Transverse colon (tissue), 4 donors: ENCODE measurements at regions not wholly inside any gene's neighbourhood (a gene's known extent, or its start where the extent isn't known, plus 50 kb on each side); places are given as distances from the start of the nearest gene placed in this dataset.

Source experiments
- DNase-seq: peaks from one replicate; pipeline ENCODE4 v3.0.0-alpha.2; 2019
- H3K27ac ChIP-seq, 4 donors: fragments of 200-600 bp; sonication (generic); 2 replicates each; pipeline ENCODE4 v1.5.1; 2016 to 2018; ENCODE audit warnings: inconsistent platforms in 4 of 4
- H3K27me3 ChIP-seq: fragments of 200-600 bp; sonication (generic); 2 replicates; pipeline ENCODE4 v1.5.1; 2017; ENCODE audit warnings: inconsistent platforms
- H3K36me3 ChIP-seq, 4 donors: fragments of 200-600 bp; sonication (generic); 2 replicates each; pipeline ENCODE4 v1.5.1; 2017 to 2019; ENCODE audit warnings: inconsistent platforms in 4 of 4
- H3K4me1 ChIP-seq, 4 donors: fragments of 200-600 bp; sonication (generic); 2 replicates each; pipeline ENCODE4 v1.5.1; 2017 to 2020; ENCODE audit warnings: inconsistent platforms in 4 of 4
- H3K4me3 ChIP-seq, 4 donors: fragments of 200-600 bp; sonication (generic); 1 replicate in 1 of 4; 2 replicates in 3 of 4; pipeline versions ENCODE4 v1.5.1 to v1.6.1; 2017 to 2019; ENCODE audit warnings: inconsistent platforms in 4 of 4
- H3K9me3 ChIP-seq, 2 donors: fragments of 200-600 bp; sonication (generic); 2 replicates each; pipeline ENCODE4 v1.5.1; 2017 to 2019; ENCODE audit warnings: inconsistent platforms in 2 of 2
- EP300 ChIP-seq: sonication (generic); formaldehyde crosslinking; IDR thresholded peaks from one replicate; pipeline ENCODE4 v1.6.1; 2017; ENCODE audit warnings: antibody characterized with exemption, low read depth
- POLR2A ChIP-seq: fragments of 450-650 bp; IDR thresholded peaks from one replicate; pipeline ENCODE4 v1.6.1; 2016; ENCODE audit warnings: antibody characterized with exemption, mild to moderate bottlenecking, moderate library complexity
- POLR2AphosphoS5 ChIP-seq, 3 donors: sonication (generic); formaldehyde crosslinking; IDR thresholded peaks; one replicate each; pipeline ENCODE4 v1.6.1; 2016; ENCODE audit warnings: antibody characterized with exemption in 3 of 3
- WGBS, 2 donors: methylation state at CpG; one replicate each; pipeline ENCODE4 v1.1.5; 2018; ENCODE audit warnings: low coverage in 1 of 2; 5-methylcytosine and 5-hydroxymethylcytosine counted together
- in situ Hi-C, 4 donors: fragments of 200-750 bp; cut with MboI; loops; one replicate each; pipeline versions ENCODE4 v1.15.0 to v1.15.1; 2017; ENCODE audit warnings: low sequenced_read_pairs in 3 of 4, low pct_ligation_motif_present in 1 of 4, low pct_unique_long_range_greater_than_20kb in 1 of 4
- intact Hi-C: fragments of 100-400 bp; cut with DNase I; formaldehyde crosslinking; loops from one replicate; pipeline ENCODE4 v1.15.1; 2023; ENCODE audit warnings: low total_unique reads
- TF ChIP-seq, protein P1 (sequence below), 5 experiments: fragments of 200-600 bp in 3 of 5; fragments of 450-650 bp in 2 of 5; sonication (generic) in 3 of 5; IDR thresholded peaks; 1 replicate in 2 of 5; 2 replicates in 3 of 5; pipeline ENCODE4 v1.5.1; 2016 to 2017; ENCODE audit warnings: antibody characterized with exemption in 5 of 5, inconsistent platforms in 3 of 5, mild to moderate bottlenecking in 2 of 5, moderate library complexity in 1 of 5

DNA sequence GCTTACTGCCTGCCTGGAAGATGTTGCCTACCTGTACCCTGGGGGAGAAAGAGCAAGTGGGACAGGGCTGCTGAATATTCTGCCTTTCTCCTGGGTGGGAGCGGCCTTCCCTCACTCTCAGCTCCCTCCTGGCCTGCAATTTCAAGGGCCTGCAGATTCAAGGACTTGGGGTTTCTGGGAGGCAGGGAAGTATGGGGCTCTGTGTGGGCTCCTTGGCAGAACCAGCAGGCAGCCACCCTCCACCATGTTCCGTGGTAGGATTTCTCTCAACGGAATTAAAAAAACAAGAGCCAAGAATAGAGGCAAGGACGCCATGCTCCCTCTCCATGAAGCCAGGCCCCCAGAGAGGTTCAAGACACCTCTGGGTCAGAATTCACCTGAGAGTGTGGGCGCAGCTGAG, 127.7 kb downstream of the NAV1 start:
- Histone ChIP-seq H3K27ac (no peak overlapping the region), H3K27me3 (no peaks in the 10 kb centered on the region), H3K36me3 (no peaks in the 10 kb centered on the region), H3K9me3 (no peaks in the 10 kb centered on the region), H3K4me3 (no peak overlapping the region), H3K4me1 (no peaks in the 10 kb centered on the region)
- DNase-seq: no peak
- intact Hi-C loops: no loop called here
- 88% methylated on average over 5 of the region's 5 CpGs; no CpG with 5 or more reads in 1 of the 2 donors for WGBS, 2 donors
- TF ChIP-seq, protein P1, sequence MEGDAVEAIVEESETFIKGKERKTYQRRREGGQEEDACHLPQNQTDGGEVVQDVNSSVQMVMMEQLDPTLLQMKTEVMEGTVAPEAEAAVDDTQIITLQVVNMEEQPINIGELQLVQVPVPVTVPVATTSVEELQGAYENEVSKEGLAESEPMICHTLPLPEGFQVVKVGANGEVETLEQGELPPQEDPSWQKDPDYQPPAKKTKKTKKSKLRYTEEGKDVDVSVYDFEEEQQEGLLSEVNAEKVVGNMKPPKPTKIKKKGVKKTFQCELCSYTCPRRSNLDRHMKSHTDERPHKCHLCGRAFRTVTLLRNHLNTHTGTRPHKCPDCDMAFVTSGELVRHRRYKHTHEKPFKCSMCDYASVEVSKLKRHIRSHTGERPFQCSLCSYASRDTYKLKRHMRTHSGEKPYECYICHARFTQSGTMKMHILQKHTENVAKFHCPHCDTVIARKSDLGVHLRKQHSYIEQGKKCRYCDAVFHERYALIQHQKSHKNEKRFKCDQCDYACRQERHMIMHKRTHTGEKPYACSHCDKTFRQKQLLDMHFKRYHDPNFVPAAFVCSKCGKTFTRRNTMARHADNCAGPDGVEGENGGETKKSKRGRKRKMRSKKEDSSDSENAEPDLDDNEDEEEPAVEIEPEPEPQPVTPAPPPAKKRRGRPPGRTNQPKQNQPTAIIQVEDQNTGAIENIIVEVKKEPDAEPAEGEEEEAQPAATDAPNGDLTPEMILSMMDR (IDR thresholded peaks at IDR 0.05): no peak
- no peak for TF ChIP-seq POLR2A
- TF ChIP-seq POLR2AphosphoS5 (IDR thresholded peaks at IDR 0.05): no peak
- TF ChIP-seq EP300: no peak
- in situ Hi-C loops: no loop called here

DNA sequence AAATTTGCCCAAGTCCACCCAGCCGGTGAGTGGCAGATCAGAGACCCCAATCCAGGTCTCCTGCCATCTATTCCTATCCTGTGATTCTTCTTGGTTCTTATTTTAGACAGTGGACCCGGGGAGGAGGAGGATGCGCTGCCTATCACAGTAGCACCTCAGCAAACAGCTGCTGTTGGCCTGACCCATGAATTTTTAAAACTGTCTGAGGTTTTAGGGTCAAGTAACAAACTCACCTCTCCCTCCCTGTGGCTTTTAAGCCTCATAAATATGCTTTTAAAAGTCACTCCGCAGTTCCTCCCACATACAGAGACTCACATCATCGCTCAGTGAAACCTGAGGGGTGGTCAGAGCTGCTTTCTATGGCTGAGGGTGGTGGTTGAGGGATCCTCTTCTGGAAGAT, 128.6 kb downstream of the NAV1 start:
- intact Hi-C loops: no loop called here
- no peak overlapping the region for H3K4me3 ChIP-seq
- WGBS, 2 donors: 70 to 80% methylated on average over 2 to 5 of the region's 5 CpGs
- in situ Hi-C loops: no loop called here
- H3K36me3 ChIP-seq: no peaks in the 10 kb centered on the region
- no peaks in the 10 kb centered on the region for H3K27me3 ChIP-seq
- H3K4me1 ChIP-seq: no peaks in the 10 kb centered on the region
- H3K9me3 ChIP-seq: no peaks in the 10 kb centered on the region
- DNase-seq: no peak
- TF ChIP-seq POLR2A (no peak), EP300 (no peak), POLR2AphosphoS5 (IDR thresholded peaks at IDR 0.05) (no peak)
- TF ChIP-seq, protein P1 (IDR thresholded peaks at IDR 0.05): no peak
- no peak overlapping the region for H3K27ac ChIP-seq

- no peak overlapping the region for H3K27ac ChIP-seq
- H3K36me3 ChIP-seq: no peaks in the 10 kb centered on the region
- no peaks in the 10 kb centered on the region for H3K9me3 ChIP-seq
- TF ChIP-seq, protein P1 (IDR thresholded peaks at IDR 0.05): no peak
- TF ChIP-seq POLR2A (no peak), POLR2AphosphoS5 (IDR thresholded peaks at IDR 0.05) (no peak), EP300 (no peak)
- in situ Hi-C loops: no loop called here
- no peak overlapping the region for H3K4me3 ChIP-seq
- peaks cover under 1 to 6% (median 3%) of the 10 kb centered on the region in 4 donors for H3K4me1 ChIP-seq
- WGBS, 2 donors: 95 to 100% methylated on average over 1 of the region's 1 CpG
- DNase-seq: no peak
- no peaks in the 10 kb centered on the region for H3K27me3 ChIP-seq
- intact Hi-C loops: no loop called here
These were observed 131.6 kb downstream of the NAV1 start for GRCh38 chr1:201670517-201670916.

DNA sequence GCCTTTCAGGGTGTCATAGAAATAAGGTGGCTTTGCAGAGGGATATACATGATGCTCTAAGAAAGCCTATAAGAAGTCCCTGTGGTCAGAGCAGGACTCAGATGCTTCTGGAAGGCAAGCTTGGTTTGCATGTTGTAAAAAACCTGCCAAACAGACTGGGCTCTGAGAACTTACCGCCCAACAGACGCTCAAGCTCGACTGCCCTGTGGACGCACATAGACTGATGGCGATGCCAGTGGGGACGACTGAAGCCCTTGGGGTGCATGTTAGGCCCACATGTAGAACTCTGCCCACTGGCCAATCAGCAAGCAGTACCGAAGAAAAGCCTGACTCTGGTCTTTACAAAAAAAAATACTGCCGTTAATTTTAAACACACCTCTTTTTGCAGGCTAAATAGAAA, 133.8 kb downstream of the NAV1 start:
- no peak overlapping the region for H3K27ac ChIP-seq
- H3K36me3 ChIP-seq: no peaks in the 10 kb centered on the region
- no peaks in the 10 kb centered on the region for H3K27me3 ChIP-seq
- TF ChIP-seq POLR2A (no peak), POLR2AphosphoS5 (IDR thresholded peaks at IDR 0.05) (no peak), EP300 (no peak)
- TF ChIP-seq, protein P1 (IDR thresholded peaks at IDR 0.05): no peak
- 48 to 80% methylated on average over 2 to 8 of the region's 8 CpGs for WGBS, 2 donors
- no peak overlapping the region for H3K4me3 ChIP-seq
- no peak for DNase-seq
- intact Hi-C loops (no loop called here), in situ Hi-C loops (no loop called here)
- H3K4me1 ChIP-seq: peaks cover 12 to 20% (median 13%) of the 10 kb centered on the region in 4 donors
- H3K9me3 ChIP-seq: no peaks in the 10 kb centered on the region
